NCI-H526 (cell line): ENCODE measurements at regions not wholly inside any gene's neighbourhood (a gene's known extent, or its start where the extent isn't known, plus 50 kb on each side); places are given as distances from the start of the nearest gene placed in this dataset.
"Not testable (repeated sequence)": the region's sequence is repeated elsewhere in the genome, so short reads cannot be mapped to it uniquely, and the experiment has no call there.

Experiments
- DNase-seq, 2 experiments: peaks; one replicate each; lab custom pipeline; 2025; lab: John Stamatoyannopoulos, UW

GRCh38 chr17:55903028-55903690, 152.3 kb downstream of the PCTP start:
- DNase-seq = no peak

- DNase-seq = no peak
Observed at GRCh38 chr17:55909776-55910175, 158.9 kb downstream of the PCTP start.

GRCh38 chr17:55911186-55911585, 160.3 kb downstream of the PCTP start:
- DNase-seq = no peak

GRCh38 chr17:55925440-55925839, 174.6 kb downstream of the PCTP start:
- no peak for DNase-seq

GRCh38 chr17:55926276-55926990, 175.6 kb downstream of the PCTP start:
- no peak for DNase-seq

- DNase-seq = no peak
Observed at GRCh38 chr17:55930291-55930809, 179.5 kb downstream of the PCTP start.

GRCh38 chr17:55931446-55931845, 180.6 kb downstream of the PCTP start:
- no peak for DNase-seq

GRCh38 chr17:55932973-55933372, 182.1 kb downstream of the PCTP start:
- DNase-seq = no peak

GRCh38 chr17:55939181-55939810, 188.4 kb downstream of the PCTP start:
- DNase-seq = not testable (repeated sequence)

GRCh38 chr17:55959756-55960155, 193.5 kb upstream of the ANKFN1 start:
- DNase-seq = no peak

GRCh38 chr17:55961386-55961785, 191.9 kb upstream of the ANKFN1 start:
- DNase-seq = no peak

GRCh38 chr17:55962951-55963401, 190.3 kb upstream of the ANKFN1 start:
- no peak for DNase-seq

GRCh38 chr17:55964191-55964590, 189.1 kb upstream of the ANKFN1 start:
- DNase-seq = no peak

- DNase-seq = no peak
Observed at GRCh38 chr17:55965051-55965450, 188.2 kb upstream of the ANKFN1 start.

GRCh38 chr17:55969562-55970324, 183.5 kb upstream of the ANKFN1 start:
- no peak for DNase-seq

GRCh38 chr17:55978578-55978977, 174.7 kb upstream of the ANKFN1 start:
- DNase-seq = no peak

GRCh38 chr17:55983096-55983495, 170.2 kb upstream of the ANKFN1 start:
- no peak for DNase-seq

GRCh38 chr17:55986817-55987216, 166.5 kb upstream of the ANKFN1 start:
- no peak for DNase-seq

GRCh38 chr17:55988861-55989260, 164.4 kb upstream of the ANKFN1 start:
- DNase-seq = no peak

- DNase-seq = no peak
Observed at GRCh38 chr17:55990332-55991006, 162.8 kb upstream of the ANKFN1 start.

GRCh38 chr17:55996826-55997225, 156.4 kb upstream of the ANKFN1 start:
- no peak for DNase-seq

GRCh38 chr17:56000411-56000810, 152.9 kb upstream of the ANKFN1 start:
- DNase-seq = no peak
